OCI-LY3 (cell line): ENCODE measurements at regions not wholly inside any gene's neighbourhood (a gene's known extent, or its start where the extent isn't known, plus 50 kb on each side); places are given as distances from the start of the nearest gene placed in this dataset.

ENCODE experiments used
- H2AFZ ChIP-seq: fragments of 200-600, 300-600 bp; shearing (Covaris generic); 2 replicates; pipeline ENCODE4 v1.6.0; 2014; ENCODE audit warnings: antibody characterized with exemption, low read depth, low read length
- H3K27ac ChIP-seq: fragments of 200-600, 300-600 bp; sonication (generic); 2 replicates; pipeline ENCODE4 v1.5.1; 2014; ENCODE audit warnings: mild to moderate bottlenecking, low read length, moderate library complexity, mixed read lengths
- H3K27me3 ChIP-seq: fragments of 200-600, 300-600 bp; sonication (generic); 2 replicates; pipeline ENCODE4 v1.6.1; 2014; ENCODE audit warnings: low read depth, low read length, mixed read lengths
- H3K36me3 ChIP-seq: fragments of 200-600, 300-600 bp; sonication (generic); replicated peaks from 2 replicates; pipeline ENCODE3; 2014; ENCODE audit warnings: low read depth, low read length, mixed read lengths
- H3K4me1 ChIP-seq: fragments of 300-600, 200-600 bp; sonication (generic); 2 replicates; pipeline ENCODE4 v1.6.1; 2014; ENCODE audit warnings: low read length, mixed read lengths
- H3K4me2 ChIP-seq: fragments of 200-600, 300-600 bp; sonication (generic); 2 replicates; pipeline ENCODE4 v1.6.1; 2014; ENCODE audit warnings: low read length, mixed read lengths
- H3K4me3 ChIP-seq: fragments of 300-600, 200-600 bp; sonication (generic); 2 replicates; pipeline ENCODE4 v1.5.1; 2014; ENCODE audit warnings: antibody characterized with exemption, mild to moderate bottlenecking, low read length, moderate library complexity
- H3K79me2 ChIP-seq: fragments of 300-600, 200-600 bp; shearing (Covaris generic); 2 replicates; pipeline ENCODE4 v1.6.1; 2014; ENCODE audit warnings: mild to moderate bottlenecking, low read length, mixed read lengths
- H3K9ac ChIP-seq: fragments of 300-600, 200-600 bp; shearing (Covaris generic); 2 replicates; pipeline ENCODE4 v1.6.0; 2014; ENCODE audit warnings: mild to moderate bottlenecking, low read length, moderate library complexity
- H3K9me3 ChIP-seq: fragments of 200-600, 300-600 bp; shearing (Covaris generic); 2 replicates; pipeline ENCODE4 v1.6.1; 2014; ENCODE audit warnings: low read length, mixed read lengths; ENCODE audit not compliant: insufficient read depth
- H4K20me1 ChIP-seq: fragments of 200-600, 300-600 bp; sonication (generic); 2 replicates; pipeline ENCODE4 v1.6.1; 2016; ENCODE audit warnings: low read length, mixed read lengths; ENCODE audit not compliant: insufficient read depth
- EZH2phosphoT487 ChIP-seq: fragments of 200-600 bp; shearing (Covaris generic); IDR thresholded peaks from 2 replicates; pipeline ENCODE4 v1.6.1; 2018; ENCODE audit warnings: antibody characterized with exemption, mixed run types, low read depth
- TF ChIP-seq, protein P1 (sequence below): fragments of 200-600, 300-600 bp; sonication (generic); IDR thresholded peaks from 2 replicates; pipeline ENCODE4 v1.5.1; 2014; ENCODE audit warnings: antibody characterized with exemption, low read length, low read depth

DNA sequence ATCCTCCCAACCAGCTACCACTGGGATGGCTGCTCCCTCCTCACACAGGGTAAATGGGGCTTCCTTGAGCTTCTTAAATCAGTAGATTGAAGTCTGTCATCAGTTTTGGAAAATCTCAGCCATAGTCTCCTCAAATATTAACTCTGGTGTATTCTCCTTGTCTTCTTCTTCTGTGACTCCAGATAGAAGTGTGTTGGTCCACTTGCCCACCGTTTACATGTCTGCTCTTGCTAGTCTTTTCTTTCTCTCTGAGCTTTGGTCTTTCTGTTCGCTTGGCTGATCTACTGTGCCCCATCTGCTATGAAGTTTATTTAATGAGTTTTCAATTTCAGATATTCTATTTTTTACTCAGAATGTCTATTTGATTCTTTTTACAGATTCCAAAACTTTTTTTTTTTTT lies 281.7 kb upstream of the HDAC4 start:
- no peaks in the 10 kb centered on the region for H3K9me3 ChIP-seq
- H3K36me3 ChIP-seq, result no peaks in the 10 kb centered on the region
- no peak overlapping the region for H2AFZ ChIP-seq
- no peaks in the 10 kb centered on the region for H3K4me1 ChIP-seq
- H3K4me2 ChIP-seq, result no peak overlapping the region
- no peaks in the 10 kb centered on the region for H4K20me1 ChIP-seq
- H3K4me3 ChIP-seq, result no peak overlapping the region
- H3K27ac ChIP-seq, result no peak overlapping the region
- H3K9ac ChIP-seq, result no peak overlapping the region
- H3K79me2 ChIP-seq, result no peaks in the 10 kb centered on the region
- TF ChIP-seq EZH2phosphoT487, result no peak
- TF ChIP-seq, protein P1, sequence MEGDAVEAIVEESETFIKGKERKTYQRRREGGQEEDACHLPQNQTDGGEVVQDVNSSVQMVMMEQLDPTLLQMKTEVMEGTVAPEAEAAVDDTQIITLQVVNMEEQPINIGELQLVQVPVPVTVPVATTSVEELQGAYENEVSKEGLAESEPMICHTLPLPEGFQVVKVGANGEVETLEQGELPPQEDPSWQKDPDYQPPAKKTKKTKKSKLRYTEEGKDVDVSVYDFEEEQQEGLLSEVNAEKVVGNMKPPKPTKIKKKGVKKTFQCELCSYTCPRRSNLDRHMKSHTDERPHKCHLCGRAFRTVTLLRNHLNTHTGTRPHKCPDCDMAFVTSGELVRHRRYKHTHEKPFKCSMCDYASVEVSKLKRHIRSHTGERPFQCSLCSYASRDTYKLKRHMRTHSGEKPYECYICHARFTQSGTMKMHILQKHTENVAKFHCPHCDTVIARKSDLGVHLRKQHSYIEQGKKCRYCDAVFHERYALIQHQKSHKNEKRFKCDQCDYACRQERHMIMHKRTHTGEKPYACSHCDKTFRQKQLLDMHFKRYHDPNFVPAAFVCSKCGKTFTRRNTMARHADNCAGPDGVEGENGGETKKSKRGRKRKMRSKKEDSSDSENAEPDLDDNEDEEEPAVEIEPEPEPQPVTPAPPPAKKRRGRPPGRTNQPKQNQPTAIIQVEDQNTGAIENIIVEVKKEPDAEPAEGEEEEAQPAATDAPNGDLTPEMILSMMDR, result no peak
- H3K27me3 ChIP-seq, result no peaks in the 10 kb centered on the region

DNA sequence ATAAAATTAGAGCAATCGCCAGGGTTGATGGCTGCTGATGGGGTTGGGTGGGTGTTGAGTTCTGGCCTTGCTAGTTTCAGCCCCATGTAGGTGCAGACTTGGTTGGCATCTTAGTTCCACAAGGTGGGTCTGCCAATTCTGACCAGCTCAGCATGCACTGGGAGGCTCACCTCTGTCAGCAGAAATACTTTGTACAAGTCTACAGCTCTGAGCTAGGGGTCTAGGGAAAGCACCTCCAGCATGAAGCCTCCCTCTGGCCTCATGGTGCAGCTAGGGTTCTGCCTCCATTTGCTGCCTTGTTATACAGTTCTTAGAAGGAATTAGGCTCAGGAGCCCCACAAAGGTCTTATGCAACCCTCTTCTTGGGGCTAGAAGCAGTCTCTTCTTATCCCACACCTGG lies 278.9 kb upstream of the HDAC4 start:
- Histone ChIP-seq H2AFZ (no peak overlapping the region), H3K36me3 (no peaks in the 10 kb centered on the region), H3K79me2 (no peaks in the 10 kb centered on the region), H3K4me2 (no peak overlapping the region), H3K9me3 (no peaks in the 10 kb centered on the region), H3K27ac (no peak overlapping the region), H4K20me1 (no peaks in the 10 kb centered on the region), H3K27me3 (no peaks in the 10 kb centered on the region), H3K9ac (no peak overlapping the region), H3K4me3 (no peak overlapping the region), H3K4me1 (no peaks in the 10 kb centered on the region)
- no peak for TF ChIP-seq EZH2phosphoT487
- TF ChIP-seq, protein P1, result no peak

DNA sequence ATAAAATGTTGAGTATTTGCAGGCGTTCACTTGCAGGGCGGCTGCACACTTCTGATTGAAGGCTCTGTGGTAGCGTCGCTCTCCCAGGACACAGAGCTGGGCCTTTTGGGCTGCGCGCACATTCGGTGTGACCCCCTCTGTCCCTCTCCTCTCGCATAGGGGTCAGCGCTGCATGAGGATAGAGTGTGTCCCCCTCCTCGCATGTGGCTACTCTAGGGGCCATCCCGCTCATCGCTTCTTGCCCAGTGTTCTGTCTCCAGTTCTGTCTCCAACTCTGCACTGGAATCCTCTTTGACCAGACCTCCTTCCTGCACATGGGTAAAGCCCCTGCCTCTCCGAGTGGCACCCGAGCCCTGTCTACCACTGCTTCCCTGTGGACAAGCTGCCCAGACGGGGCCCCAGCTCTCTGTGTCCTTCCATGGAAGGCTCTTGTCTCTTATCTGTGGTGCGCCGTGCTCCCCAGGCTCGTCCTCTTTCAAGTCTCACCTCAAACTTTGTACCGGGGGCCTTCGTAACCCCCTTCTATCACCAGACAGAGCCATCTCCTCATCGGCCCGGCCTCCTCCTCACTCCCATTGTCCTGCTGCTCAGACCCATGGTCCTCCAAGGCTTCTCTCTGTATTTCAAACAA lies 278.0 kb upstream of the HDAC4 start:
- no peaks in the 10 kb centered on the region for H3K36me3 ChIP-seq
- no peak overlapping the region for H3K4me3 ChIP-seq
- TF ChIP-seq, protein P1, result no peak
- no peak for TF ChIP-seq EZH2phosphoT487
- H3K4me1 ChIP-seq, result no peaks in the 10 kb centered on the region
- H2AFZ ChIP-seq, result no peak overlapping the region
- H3K27me3 ChIP-seq, result no peaks in the 10 kb centered on the region
- H3K9ac ChIP-seq, result no peak overlapping the region
- H3K27ac ChIP-seq, result no peak overlapping the region
- no peaks in the 10 kb centered on the region for H4K20me1 ChIP-seq
- H3K9me3 ChIP-seq, result no peaks in the 10 kb centered on the region
- H3K4me2 ChIP-seq, result no peak overlapping the region
- H3K79me2 ChIP-seq, result no peaks in the 10 kb centered on the region

DNA sequence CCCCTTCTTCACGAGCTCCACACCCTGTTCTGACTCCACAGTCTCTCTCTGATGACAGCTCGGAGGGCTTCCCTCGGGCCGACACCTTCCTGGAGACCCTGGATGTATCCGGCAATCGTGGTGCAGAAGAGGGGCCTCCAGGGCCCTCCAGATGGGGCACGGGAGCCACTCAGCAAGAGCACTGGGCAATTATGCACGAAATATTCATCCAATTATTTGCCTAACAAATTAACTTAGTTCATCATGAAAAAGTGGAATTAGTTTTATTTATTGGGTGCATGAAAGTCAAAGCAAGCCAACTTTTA lies 277.3 kb upstream of the HDAC4 start:
- H3K9me3 ChIP-seq, result no peaks in the 10 kb centered on the region
- TF ChIP-seq EZH2phosphoT487, result no peak
- TF ChIP-seq, protein P1, result no peak
- H3K27me3 ChIP-seq, result no peaks in the 10 kb centered on the region
- no peaks in the 10 kb centered on the region for H3K4me1 ChIP-seq
- H3K4me3 ChIP-seq, result no peak overlapping the region
- H3K79me2 ChIP-seq, result no peaks in the 10 kb centered on the region
- no peaks in the 10 kb centered on the region for H3K36me3 ChIP-seq
- no peak overlapping the region for H3K4me2 ChIP-seq
- H3K27ac ChIP-seq, result no peak overlapping the region
- H2AFZ ChIP-seq, result no peak overlapping the region
- H4K20me1 ChIP-seq, result no peaks in the 10 kb centered on the region
- no peak overlapping the region for H3K9ac ChIP-seq
